ENCODE measurements at regions not wholly inside any gene's neighbourhood (a gene's known extent, or its start where the extent isn't known, plus 50 kb on each side); places are given as distances from the start of the nearest gene placed in this dataset.
"Not testable (repeated sequence)": the region's sequence is repeated elsewhere in the genome, so short reads cannot be mapped to it uniquely, and the experiment has no call there.

DNA sequence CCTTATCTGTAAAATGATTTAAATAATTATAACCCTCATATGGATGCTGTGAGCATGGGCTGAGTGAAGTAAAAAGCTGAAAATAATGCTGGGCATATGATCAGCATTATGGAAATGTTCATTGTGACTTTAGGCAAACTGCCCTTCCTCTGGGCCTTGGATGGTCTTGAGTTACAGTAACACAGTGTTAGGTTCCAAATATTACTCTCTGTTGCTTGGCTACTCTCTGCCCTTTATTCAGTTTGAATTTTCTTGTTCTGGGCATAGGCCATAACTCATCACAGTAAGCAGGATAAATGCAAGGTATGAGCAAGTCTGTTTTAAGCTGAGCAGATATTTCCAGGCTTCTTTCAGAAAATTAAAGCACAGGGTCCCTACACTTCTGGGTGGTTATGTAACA lies 868.0 kb downstream of the KCNMA1 start:
- H3K27ac ChIP-seq (ENCODE audit: low read depth in 2 of 2, low read length in 1 of 2) = no peak overlapping the region
- H3K9me3 ChIP-seq (ENCODE audit: control insufficient read depth in 2 of 2, insufficient read depth in 1 of 2, low read depth in 1 of 2, low read length in 1 of 2) = peaks cover 0 to 3% of the 10 kb centered on the region in 2 donors
- no peaks in the 10 kb centered on the region for H3K27me3 ChIP-seq (ENCODE audit: control insufficient read depth in 1 of 2, insufficient read depth in 2 of 2, low read length in 2 of 2)
- H3K4me1 ChIP-seq (ENCODE audit: control insufficient read depth in 2 of 2, insufficient read depth in 2 of 2, low read length in 1 of 2) = no peaks in the 10 kb centered on the region
- H3K36me3 ChIP-seq (ENCODE audit: control insufficient read depth in 2 of 2, insufficient read depth in 2 of 2, low read length in 1 of 2) = no peaks in the 10 kb centered on the region
- no peak overlapping the region for H3K4me3 ChIP-seq (ENCODE audit: low read depth in 1 of 2, low read length in 2 of 2)

DNA sequence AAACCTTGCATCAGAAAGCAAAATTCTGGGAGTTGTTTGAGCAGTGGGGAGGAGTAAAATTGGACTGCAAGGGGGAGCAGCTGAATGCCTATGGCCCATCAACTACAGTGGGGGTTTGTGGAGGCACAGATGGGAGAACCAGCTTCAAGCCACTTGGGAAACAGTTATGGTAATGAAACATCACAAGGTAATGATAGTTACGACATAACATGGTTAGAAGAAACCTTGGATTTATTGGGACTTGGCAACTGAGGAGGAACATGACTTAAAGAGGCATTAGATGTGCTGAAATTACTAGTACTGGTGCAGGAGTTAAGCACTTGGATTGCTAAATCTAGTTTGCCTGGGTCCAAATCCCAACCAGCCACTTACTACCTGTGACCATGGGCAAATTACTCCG lies 868.4 kb downstream of the KCNMA1 start:
- Histone ChIP-seq H3K27me3 (ENCODE audit: control insufficient read depth in 1 of 2, insufficient read depth in 2 of 2, low read length in 2 of 2) (no peaks in the 10 kb centered on the region), H3K4me3 (ENCODE audit: low read depth in 1 of 2, low read length in 2 of 2) (no peak overlapping the region), H3K36me3 (ENCODE audit: control insufficient read depth in 2 of 2, insufficient read depth in 2 of 2, low read length in 1 of 2) (no peaks in the 10 kb centered on the region), H3K27ac (ENCODE audit: low read depth in 2 of 2, low read length in 1 of 2) (no peak overlapping the region), H3K9me3 (ENCODE audit: control insufficient read depth in 2 of 2, insufficient read depth in 1 of 2, low read depth in 1 of 2, low read length in 1 of 2) (peaks cover 0 to 3% of the 10 kb centered on the region in 2 donors), H3K4me1 (ENCODE audit: control insufficient read depth in 2 of 2, insufficient read depth in 2 of 2, low read length in 1 of 2) (no peaks in the 10 kb centered on the region)
- 85 to 88% methylated on average over 2 of the region's 2 CpGs for WGBS, 2 donors

DNA sequence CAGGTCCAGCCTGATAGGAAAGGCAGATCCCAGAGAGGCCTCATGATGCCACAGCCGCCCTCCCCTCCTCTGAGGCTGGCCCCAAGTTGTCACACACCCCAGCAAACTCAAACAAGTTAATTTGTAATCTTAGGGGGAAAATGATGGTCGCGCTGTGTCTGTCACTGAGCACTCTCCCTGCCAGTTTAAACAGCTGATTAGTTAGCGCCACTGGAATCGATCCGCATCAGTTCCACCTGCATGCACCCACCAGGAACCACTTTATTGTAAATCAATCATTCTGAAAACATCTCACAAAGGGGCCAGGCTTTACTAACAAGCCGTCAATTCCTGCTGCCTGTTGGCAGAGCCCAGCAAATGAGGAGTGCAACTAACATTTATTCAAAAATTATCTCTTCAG lies 870.9 kb downstream of the KCNMA1 start:
- no peaks in the 10 kb centered on the region for H3K36me3 ChIP-seq (ENCODE audit: control insufficient read depth in 2 of 2, insufficient read depth in 2 of 2, low read length in 1 of 2)
- peaks cover 0 to 3% of the 10 kb centered on the region in 2 donors for H3K9me3 ChIP-seq (ENCODE audit: control insufficient read depth in 2 of 2, insufficient read depth in 1 of 2, low read depth in 1 of 2, low read length in 1 of 2)
- WGBS, 2 donors = 73 to 89% methylated on average over 7 of the region's 7 CpGs
- H3K4me3 ChIP-seq (ENCODE audit: low read depth in 1 of 2, low read length in 2 of 2) = no peak overlapping the region
- no peak overlapping the region for H3K27ac ChIP-seq (ENCODE audit: low read depth in 2 of 2, low read length in 1 of 2)
- H3K4me1 ChIP-seq (ENCODE audit: control insufficient read depth in 2 of 2, insufficient read depth in 2 of 2, low read length in 1 of 2) = no peaks in the 10 kb centered on the region
- H3K27me3 ChIP-seq (ENCODE audit: control insufficient read depth in 1 of 2, insufficient read depth in 2 of 2, low read length in 2 of 2) = no peaks in the 10 kb centered on the region

DNA sequence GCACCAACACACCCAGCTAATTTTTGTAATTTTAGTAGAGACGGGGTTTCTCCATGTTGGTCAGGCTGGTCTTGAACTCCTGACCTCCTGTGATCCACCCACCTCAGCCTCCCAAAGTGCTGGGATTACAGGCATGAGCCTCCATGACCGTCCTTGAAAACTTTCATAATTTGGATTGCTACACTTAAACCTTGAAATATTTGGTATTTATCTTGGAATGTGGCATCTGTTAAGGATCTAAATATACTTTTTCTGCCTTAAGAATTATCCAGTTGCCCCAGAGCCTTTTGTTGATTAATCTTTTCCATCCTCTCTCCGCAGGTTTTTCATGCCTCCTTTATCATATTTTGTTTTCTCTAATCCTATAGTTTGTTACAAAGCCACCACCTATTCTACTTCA lies 872.7 kb downstream of the KCNMA1 start:
- H3K4me1 ChIP-seq (ENCODE audit: control insufficient read depth in 2 of 2, insufficient read depth in 2 of 2, low read length in 1 of 2); H3K27ac ChIP-seq (ENCODE audit: low read depth in 2 of 2, low read length in 1 of 2); H3K27me3 ChIP-seq (ENCODE audit: control insufficient read depth in 1 of 2, insufficient read depth in 2 of 2, low read length in 2 of 2); H3K36me3 ChIP-seq (ENCODE audit: control insufficient read depth in 2 of 2, insufficient read depth in 2 of 2, low read length in 1 of 2); H3K9me3 ChIP-seq (ENCODE audit: control insufficient read depth in 2 of 2, insufficient read depth in 1 of 2, low read depth in 1 of 2, low read length in 1 of 2); H3K4me3 ChIP-seq (ENCODE audit: low read depth in 1 of 2, low read length in 2 of 2): not testable (repeated sequence)
- WGBS, 2 donors = 66 to 70% methylated on average over 3 of the region's 3 CpGs

DNA sequence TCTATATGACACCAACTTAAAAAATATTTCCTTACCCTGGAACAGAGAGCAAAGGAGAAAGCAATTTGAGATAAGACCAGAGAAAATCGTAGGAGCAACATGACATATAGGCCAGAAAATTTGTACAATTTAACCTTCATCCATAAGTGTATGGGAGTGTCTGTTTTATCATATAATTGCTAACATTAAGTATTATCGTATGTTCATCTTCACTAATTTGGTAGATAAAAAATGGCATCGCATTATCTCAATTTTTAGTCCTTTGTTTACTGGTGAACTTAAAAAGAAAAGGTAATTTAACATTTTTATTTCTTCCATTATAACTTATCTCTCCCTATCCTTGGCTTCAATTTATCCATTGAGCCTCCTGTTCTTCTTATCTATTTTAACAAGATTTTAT lies 873.4 kb downstream of the KCNMA1 start:
- H3K36me3 ChIP-seq (ENCODE audit: control insufficient read depth in 2 of 2, insufficient read depth in 2 of 2, low read length in 1 of 2) = no peaks in the 10 kb centered on the region
- H3K9me3 ChIP-seq (ENCODE audit: control insufficient read depth in 2 of 2, insufficient read depth in 1 of 2, low read depth in 1 of 2, low read length in 1 of 2) = peaks cover 0 to 3% of the 10 kb centered on the region in 2 donors
- H3K4me3 ChIP-seq (ENCODE audit: low read depth in 1 of 2, low read length in 2 of 2) = no peak overlapping the region
- H3K27ac ChIP-seq (ENCODE audit: low read depth in 2 of 2, low read length in 1 of 2) = no peak overlapping the region
- H3K27me3 ChIP-seq (ENCODE audit: control insufficient read depth in 1 of 2, insufficient read depth in 2 of 2, low read length in 2 of 2) = no peaks in the 10 kb centered on the region
- 78 to 87% methylated on average over 3 of the region's 3 CpGs for WGBS, 2 donors
- H3K4me1 ChIP-seq (ENCODE audit: control insufficient read depth in 2 of 2, insufficient read depth in 2 of 2, low read length in 1 of 2) = no peaks in the 10 kb centered on the region

DNA sequence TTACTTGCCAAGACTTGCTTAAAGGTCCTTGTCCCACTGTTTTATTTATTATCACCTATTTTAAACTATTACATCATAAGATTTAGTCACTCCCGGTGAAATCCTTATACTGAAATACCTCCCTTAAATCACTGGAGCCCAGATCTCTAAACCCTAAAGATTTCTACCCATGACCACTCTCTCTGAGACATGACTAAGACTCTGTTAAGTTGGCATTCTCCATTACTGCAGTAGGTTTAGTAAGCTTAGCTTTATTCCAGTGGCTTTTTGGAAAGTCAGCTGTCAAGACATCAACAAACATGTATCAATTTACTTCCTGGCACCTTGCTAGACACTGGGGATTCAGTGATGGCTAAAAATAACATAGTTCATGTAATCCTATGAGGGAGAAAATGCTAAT lies 874.2 kb downstream of the KCNMA1 start:
- peaks cover 0 to 3% of the 10 kb centered on the region in 2 donors for H3K9me3 ChIP-seq (ENCODE audit: control insufficient read depth in 2 of 2, insufficient read depth in 1 of 2, low read depth in 1 of 2, low read length in 1 of 2)
- no peaks in the 10 kb centered on the region for H3K4me1 ChIP-seq (ENCODE audit: control insufficient read depth in 2 of 2, insufficient read depth in 2 of 2, low read length in 1 of 2)
- H3K27ac ChIP-seq (ENCODE audit: low read depth in 2 of 2, low read length in 1 of 2) = no peak overlapping the region
- no peak overlapping the region for H3K4me3 ChIP-seq (ENCODE audit: low read depth in 1 of 2, low read length in 2 of 2)
- H3K27me3 ChIP-seq (ENCODE audit: control insufficient read depth in 1 of 2, insufficient read depth in 2 of 2, low read length in 2 of 2) = no peaks in the 10 kb centered on the region
- H3K36me3 ChIP-seq (ENCODE audit: control insufficient read depth in 2 of 2, insufficient read depth in 2 of 2, low read length in 1 of 2) = no peaks in the 10 kb centered on the region
- 30 to 39% methylated on average over 1 of the region's 1 CpG for WGBS, 2 donors

DNA sequence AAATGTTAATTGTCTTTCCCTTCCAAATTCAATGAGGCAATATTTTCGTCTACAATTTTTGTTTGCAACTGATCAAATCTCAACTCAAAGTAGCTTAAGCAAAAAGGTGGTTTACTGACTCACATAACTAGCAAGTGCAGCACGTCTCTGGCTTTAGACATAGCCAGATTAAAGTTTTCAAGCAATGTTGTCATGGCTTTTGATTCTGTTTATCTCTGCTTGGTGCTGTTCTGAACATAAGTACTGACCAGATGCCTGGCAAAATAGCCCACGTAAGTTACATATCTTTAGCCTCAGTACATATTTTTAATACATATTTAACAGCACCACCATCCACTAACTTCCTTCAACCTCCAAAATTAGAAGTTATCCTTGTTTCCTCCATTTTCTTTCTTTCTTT lies 877.9 kb downstream of the KCNMA1 start:
- Histone ChIP-seq H3K4me3 (ENCODE audit: low read depth in 1 of 2, low read length in 2 of 2) (no peak overlapping the region), H3K9me3 (ENCODE audit: control insufficient read depth in 2 of 2, insufficient read depth in 1 of 2, low read depth in 1 of 2, low read length in 1 of 2) (no peaks in the 10 kb centered on the region), H3K27me3 (ENCODE audit: control insufficient read depth in 1 of 2, insufficient read depth in 2 of 2, low read length in 2 of 2) (no peaks in the 10 kb centered on the region), H3K27ac (ENCODE audit: low read depth in 2 of 2, low read length in 1 of 2) (no peak overlapping the region), H3K36me3 (ENCODE audit: control insufficient read depth in 2 of 2, insufficient read depth in 2 of 2, low read length in 1 of 2) (no peaks in the 10 kb centered on the region), H3K4me1 (ENCODE audit: control insufficient read depth in 2 of 2, insufficient read depth in 2 of 2, low read length in 1 of 2) (no peaks in the 10 kb centered on the region)
- 54 to 57% methylated on average over 3 of the region's 3 CpGs for WGBS, 2 donors

DNA sequence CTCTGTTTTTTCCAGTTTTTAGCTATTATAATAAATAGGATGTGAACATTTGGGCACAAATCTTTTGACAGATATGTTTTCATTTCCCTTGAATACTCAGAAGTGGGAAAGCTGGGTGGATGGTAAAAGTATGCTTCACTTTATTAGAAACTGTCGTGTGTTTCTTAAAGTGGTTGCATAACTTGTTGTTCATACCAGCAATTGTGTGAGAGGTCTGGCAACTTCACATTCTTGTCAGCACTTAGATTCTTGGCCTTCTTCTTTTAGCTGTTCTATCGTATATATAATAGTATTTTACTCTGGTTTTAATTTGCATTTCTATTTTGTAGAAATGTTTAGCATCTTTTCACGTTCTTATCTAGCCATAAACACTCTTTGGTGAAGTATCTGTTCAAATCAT lies 894.4 kb downstream of the KCNMA1 start:
- WGBS, 2 donors = 70 to 71% methylated on average over 3 of the region's 3 CpGs

DNA sequence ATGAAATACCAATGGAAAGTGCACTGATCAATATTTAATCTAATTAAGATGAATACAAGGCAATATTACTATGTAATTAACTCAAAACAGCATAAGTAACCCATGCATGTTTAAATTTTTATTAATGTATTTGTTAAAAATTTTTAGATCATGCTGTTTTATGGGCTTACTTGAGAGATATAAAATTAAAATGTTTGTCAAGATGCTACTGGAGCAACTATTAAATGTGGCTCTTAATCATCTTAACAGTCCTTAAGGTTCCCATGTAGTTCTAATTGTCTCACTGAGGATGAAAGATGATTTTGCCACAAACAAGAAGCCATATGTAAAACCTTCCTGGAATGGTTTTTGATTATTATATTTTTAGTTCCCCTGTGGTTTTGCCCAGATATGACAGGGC lies 897.1 kb downstream of the KCNMA1 start:
- H3K9me3 ChIP-seq (ENCODE audit: control insufficient read depth in 2 of 2, insufficient read depth in 1 of 2, low read depth in 1 of 2, low read length in 1 of 2) = no peaks in the 10 kb centered on the region
- no peaks in the 10 kb centered on the region for H3K36me3 ChIP-seq (ENCODE audit: control insufficient read depth in 2 of 2, insufficient read depth in 2 of 2, low read length in 1 of 2)
- H3K27ac ChIP-seq (ENCODE audit: low read depth in 2 of 2, low read length in 1 of 2) = no peak overlapping the region
- H3K27me3 ChIP-seq (ENCODE audit: control insufficient read depth in 1 of 2, insufficient read depth in 2 of 2, low read length in 2 of 2) = no peaks in the 10 kb centered on the region
- H3K4me3 ChIP-seq (ENCODE audit: low read depth in 1 of 2, low read length in 2 of 2) = no peak overlapping the region
- no peaks in the 10 kb centered on the region for H3K4me1 ChIP-seq (ENCODE audit: control insufficient read depth in 2 of 2, insufficient read depth in 2 of 2, low read length in 1 of 2)

More for the DNA sequence above, 894.4 kb downstream of the KCNMA1 start:
- Histone ChIP-seq H3K4me3 (ENCODE audit: low read depth in 1 of 2, low read length in 2 of 2) (no peak overlapping the region), H3K9me3 (ENCODE audit: control insufficient read depth in 2 of 2, insufficient read depth in 1 of 2, low read depth in 1 of 2, low read length in 1 of 2) (no peaks in the 10 kb centered on the region), H3K27ac (ENCODE audit: low read depth in 2 of 2, low read length in 1 of 2) (no peak overlapping the region), H3K27me3 (ENCODE audit: control insufficient read depth in 1 of 2, insufficient read depth in 2 of 2, low read length in 2 of 2) (no peaks in the 10 kb centered on the region), H3K36me3 (ENCODE audit: control insufficient read depth in 2 of 2, insufficient read depth in 2 of 2, low read length in 1 of 2) (no peaks in the 10 kb centered on the region), H3K4me1 (ENCODE audit: control insufficient read depth in 2 of 2, insufficient read depth in 2 of 2, low read length in 1 of 2) (no peaks in the 10 kb centered on the region)

DNA sequence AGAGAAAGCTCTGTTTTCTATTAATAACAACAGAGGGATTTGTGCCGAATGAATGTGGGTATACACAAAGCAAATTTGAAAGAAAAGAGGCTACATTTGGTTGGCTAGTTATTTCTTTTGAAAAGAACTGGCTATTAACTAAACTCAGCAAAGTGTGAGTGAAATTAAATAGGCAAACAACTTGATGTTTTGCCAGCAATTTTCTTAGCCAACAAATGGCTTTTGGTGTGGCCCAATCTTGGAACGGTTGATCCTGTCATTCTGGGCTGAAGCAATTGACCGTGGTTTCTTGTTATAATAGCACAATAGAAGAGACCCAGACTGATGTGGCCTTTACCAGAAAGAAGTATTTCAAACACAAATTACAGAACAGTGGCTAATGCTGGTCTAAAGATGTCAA lies 898.6 kb downstream of the KCNMA1 start:
- no peaks in the 10 kb centered on the region for H3K36me3 ChIP-seq (ENCODE audit: control insufficient read depth in 2 of 2, insufficient read depth in 2 of 2, low read length in 1 of 2)
- no peaks in the 10 kb centered on the region for H3K27me3 ChIP-seq (ENCODE audit: control insufficient read depth in 1 of 2, insufficient read depth in 2 of 2, low read length in 2 of 2)
- no peaks in the 10 kb centered on the region for H3K9me3 ChIP-seq (ENCODE audit: control insufficient read depth in 2 of 2, insufficient read depth in 1 of 2, low read depth in 1 of 2, low read length in 1 of 2)
- WGBS, 2 donors = 59 to 72% methylated on average over 3 of the region's 3 CpGs
- no peak overlapping the region for H3K4me3 ChIP-seq (ENCODE audit: low read depth in 1 of 2, low read length in 2 of 2)
- H3K4me1 ChIP-seq (ENCODE audit: control insufficient read depth in 2 of 2, insufficient read depth in 2 of 2, low read length in 1 of 2) = no peaks in the 10 kb centered on the region
- no peak overlapping the region for H3K27ac ChIP-seq (ENCODE audit: low read depth in 2 of 2, low read length in 1 of 2)
